HG03558 (cell line): ENCODE measurements at regions not wholly inside any gene's neighbourhood (a gene's known extent, or its start where the extent isn't known, plus 50 kb on each side); places are given as distances from the start of the nearest gene placed in this dataset.

Experiments
- ATAC-seq: cut with Tn5 transposase; IDR thresholded peaks from one replicate; pipeline ENCODE4 v1.9.1; 2021; ENCODE audit warnings: moderate number of reproducible peaks; ENCODE audit not compliant: unreplicated experiment; ENCODE audit errors: extremely low read depth

DNA sequence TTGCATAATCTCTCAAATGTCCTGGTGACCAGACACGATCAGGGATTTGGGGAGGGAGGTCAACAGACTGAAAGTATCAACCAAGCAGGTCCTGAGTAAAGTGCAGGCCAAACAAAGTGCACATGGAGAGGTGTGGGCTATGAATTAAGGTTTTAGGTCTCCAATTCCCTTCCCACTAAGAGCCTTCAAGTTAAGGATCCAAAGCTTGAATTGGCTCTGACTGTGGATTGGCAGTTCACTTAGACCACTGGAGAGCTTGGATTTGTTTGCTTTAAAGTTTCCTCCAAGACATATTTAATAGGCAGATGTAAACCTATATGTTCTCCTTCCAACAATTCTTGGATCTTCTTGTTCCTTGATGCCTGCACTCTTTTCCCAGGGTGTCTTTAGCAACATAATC is 129.6 kb upstream of the IGF1 start:
- ATAC-seq, result no peak

DNA sequence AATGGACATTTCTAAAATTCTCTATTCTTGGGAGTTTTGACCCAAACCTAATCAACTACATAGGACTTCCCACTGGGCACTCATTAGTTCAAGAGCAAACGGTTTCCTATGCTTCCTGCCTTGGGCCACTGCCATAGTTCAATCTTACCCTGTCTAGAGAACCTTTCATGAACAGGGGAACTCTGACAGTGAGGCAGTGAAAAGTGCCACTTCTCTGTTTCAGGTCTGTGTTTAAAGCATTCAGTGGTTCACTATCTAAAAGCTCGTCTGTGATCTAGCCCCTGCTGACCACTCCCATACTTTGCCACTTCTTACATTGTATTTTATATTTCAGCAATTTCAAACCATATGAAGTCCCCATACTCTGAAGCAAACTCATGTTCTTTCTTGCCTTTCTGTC is 122.7 kb upstream of the IGF1 start:
- no peak for ATAC-seq

DNA sequence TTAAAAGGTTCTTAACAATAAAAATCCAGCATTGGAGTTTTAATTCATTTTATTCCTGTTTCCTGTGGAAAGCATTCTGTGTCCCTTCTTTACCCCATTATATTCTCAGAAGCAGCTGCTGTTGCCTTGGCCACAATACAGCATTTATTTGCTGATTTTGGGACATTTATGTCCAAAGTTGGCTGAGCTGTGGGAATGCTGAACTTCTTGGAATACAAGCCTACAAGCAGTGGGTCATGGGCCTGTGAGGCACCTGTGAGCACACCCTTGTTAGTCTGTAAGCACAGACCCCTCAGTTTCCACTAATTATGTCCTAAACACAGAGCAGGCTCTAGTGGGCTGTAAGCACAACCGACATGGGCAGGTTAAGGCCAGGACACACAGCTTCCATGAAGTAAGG is 122.2 kb upstream of the IGF1 start:
- ATAC-seq, result no peak

DNA sequence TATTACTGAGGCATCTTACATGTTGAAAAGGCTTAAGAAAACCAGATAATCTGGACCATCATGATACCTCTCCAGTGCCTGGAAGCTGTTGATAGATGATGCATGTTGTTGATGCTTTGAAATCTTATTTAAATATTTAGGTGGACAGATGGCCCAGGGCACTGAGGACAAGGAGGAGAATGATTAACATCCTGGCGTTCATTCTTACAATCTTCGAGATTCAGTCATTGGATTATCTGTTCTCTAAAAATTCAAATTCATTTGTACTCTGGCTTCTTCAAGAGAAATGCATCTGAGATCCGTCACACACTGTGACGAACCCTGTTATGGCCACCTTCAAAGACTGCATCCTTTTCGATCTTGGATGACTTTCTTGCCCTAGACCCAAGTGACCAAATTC is 121.3 kb upstream of the IGF1 start:
- no peak for ATAC-seq

DNA sequence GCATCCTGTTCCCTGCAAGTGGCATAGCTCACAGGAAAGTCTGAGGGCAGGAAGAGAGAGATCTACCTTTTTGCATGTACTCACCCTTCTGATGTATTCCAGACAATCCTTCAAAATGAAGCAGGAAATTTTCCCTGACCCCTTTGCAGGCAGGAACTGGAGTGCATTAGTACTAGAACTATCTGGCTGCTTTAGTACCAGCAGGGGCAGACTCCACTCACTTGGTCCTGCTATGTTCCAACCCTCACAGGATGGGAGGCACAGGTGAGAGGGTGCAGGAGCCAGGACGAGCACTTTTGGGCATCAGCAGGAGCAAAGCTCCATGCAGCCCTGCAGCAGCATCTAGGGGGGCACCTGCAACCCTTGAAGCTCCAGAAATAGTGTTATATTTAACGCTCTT is 116.3 kb upstream of the IGF1 start:
- no peak for ATAC-seq

DNA sequence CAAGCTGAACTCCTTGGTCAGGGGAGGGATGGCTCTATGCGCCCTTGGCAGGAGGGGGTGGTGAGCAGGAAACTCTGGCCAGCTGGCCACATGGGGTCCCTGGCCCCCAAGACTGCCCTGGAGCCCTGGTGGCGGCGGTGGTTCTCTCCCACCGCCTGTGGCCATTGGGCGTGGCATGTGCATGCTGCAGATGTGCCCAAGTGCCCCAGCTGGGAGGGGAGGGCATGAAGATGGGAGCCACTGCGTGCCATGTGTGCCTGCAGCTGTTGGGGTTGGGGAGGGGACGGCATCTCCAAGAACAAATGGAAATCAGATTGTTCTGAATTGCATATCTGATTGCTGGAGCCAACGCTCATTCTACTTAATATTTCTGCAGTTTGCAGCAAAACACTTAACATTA is 115.7 kb upstream of the IGF1 start:
- no peak for ATAC-seq

DNA sequence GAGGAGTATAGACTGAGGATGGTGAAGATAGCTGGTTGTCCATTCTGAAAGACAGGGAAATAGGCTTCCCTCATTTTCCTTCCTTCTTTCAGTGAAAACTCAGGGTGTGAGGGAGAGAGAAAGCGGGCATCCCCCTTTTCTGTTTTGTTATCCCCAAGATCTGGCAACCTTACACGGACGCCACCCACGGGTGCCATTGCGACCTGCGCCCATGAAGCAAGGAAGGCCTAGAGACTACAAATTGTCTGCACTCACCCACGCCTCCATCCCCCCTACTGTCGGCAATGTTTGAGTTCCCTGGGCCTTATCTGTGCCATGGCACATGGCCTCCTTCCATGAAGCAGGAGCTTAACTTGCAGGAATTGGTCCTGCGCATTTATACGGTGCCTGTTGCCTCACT is 115.0 kb upstream of the IGF1 start:
- no peak for ATAC-seq

DNA sequence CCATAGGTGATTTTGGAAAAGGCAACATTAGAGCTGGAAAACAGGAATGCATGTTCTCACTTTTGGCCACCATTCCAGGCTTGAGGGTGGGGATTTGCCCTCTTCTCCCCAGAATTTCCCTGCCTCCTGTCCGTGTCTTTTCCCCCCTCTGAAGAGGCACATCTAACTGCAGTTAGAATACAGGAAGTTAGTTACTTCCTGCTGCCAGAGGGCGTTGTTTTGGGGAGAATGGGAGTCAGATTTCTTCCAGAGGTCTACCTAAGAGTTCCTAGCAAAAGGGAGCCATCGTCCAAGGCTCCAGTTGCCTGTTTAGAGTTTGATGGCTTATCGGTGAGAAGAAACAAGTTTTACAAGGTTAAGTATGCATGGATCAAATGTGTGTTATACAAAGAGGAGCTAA is 112.8 kb upstream of the IGF1 start:
- ATAC-seq, result no peak

DNA sequence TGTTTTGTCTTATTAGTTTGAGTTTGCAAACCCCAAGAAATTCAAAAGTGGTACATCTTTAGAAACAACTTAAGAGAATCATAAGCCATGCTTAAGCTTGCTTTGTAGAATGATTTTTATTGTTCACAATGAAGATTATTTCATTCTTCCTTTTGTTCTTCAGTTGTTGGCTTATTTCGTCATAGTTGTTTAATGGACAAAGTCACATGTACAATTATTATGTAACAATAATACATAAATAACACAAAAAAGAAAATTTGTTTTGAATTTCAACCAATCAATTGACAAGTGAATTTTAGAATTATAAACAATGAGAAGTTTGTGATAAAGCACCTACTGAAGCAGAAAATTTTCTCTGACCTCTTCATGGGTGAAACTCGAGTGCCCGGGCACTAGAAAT is 111.8 kb upstream of the IGF1 start:
- no peak for ATAC-seq

DNA sequence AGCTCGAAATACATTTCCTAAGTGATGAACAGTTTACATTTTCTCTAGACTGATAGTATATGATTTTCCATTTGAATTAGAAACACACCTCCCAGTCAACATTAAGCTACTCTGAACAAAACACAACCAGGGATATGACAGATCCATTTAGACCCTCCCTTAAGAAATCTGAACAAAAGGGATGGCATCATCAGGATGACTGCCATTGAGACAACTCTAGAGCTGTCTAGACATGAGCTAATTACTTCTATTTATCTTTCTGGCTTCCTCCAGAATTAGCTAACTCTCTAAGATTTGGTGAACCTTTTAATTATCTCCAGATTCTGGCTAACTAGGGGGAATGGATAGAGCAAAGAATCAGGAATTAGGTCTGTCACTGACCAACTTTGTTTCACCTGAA is 92.9 kb upstream of the IGF1 start:
- ATAC-seq, result no peak

DNA sequence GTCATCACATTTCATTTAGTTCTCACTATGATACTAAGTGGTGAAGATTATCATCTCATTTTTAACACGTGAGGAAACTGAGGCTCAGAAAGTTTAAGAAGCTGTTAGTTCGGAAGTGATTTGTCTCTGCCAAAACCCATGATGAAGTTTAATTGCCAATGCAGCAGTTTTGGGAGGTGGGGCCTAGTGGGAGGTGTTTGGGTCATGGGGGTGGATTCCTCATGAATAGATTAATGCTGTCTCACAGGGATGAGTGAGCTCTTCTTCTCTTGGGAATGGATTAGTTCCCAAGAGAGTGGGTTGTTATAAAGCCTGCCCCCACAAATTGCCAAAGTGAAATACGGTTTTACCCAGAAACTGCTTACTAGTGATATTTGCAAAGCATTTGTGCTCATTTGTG is 91.5 kb upstream of the IGF1 start:
- no peak for ATAC-seq

DNA sequence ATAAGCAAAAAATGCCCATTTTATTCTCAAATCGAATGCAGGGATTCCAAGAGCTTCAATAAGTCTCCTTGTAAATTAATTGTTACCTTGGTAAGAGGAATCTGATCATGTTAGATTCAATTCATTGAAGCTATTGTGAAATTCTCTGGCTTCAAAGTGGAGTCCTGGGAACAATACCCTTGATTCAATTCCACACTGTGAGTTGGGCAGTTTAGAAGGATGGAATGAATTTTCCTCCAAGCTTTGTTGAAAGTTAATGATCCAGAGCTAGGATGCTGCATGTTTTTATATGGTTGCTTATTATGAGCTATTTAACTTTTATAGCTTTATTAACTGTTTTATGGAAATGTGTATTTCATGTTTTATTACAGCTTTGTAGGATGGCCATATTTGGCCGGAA is 89.9 kb upstream of the IGF1 start:
- ATAC-seq, result no peak

DNA sequence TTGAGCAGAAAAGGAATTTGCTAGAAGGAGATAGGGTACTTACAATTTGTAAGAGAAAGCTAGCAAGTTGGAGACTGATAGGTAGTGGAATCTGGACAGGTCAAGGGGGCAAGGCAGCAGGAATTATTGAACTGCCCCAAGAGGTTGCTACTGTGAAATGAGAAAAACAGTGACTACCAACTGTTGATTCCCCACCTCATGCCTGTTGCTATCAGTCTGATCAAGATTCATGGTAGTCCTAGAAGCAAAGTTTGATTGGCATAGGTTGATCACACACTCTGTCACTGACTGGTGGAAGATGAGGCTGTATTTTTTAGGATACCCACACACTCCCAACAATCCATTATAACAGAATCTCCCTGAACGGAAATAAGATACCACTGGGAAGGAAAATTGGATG is 89.4 kb upstream of the IGF1 start:
- ATAC-seq, result no peak

DNA sequence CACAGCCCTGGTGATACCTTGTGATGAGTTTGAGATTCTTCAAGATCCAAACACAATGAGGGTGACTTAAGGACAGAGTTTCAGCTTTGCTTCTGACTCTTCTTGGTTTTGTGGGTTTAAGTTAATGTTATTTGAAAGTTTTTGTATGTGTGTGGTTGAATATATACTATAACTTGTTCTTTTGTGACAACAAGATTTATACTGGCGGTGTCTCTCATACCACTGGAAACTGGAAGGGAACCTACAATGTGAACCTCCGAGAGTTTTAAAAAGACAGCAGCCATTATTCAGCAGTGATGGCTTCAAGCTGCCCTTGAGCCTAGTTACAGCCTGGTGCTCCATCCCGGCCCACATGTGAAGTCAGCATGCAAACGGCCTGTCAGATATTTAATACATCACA is 87.9 kb upstream of the IGF1 start:
- ATAC-seq, result no peak

DNA sequence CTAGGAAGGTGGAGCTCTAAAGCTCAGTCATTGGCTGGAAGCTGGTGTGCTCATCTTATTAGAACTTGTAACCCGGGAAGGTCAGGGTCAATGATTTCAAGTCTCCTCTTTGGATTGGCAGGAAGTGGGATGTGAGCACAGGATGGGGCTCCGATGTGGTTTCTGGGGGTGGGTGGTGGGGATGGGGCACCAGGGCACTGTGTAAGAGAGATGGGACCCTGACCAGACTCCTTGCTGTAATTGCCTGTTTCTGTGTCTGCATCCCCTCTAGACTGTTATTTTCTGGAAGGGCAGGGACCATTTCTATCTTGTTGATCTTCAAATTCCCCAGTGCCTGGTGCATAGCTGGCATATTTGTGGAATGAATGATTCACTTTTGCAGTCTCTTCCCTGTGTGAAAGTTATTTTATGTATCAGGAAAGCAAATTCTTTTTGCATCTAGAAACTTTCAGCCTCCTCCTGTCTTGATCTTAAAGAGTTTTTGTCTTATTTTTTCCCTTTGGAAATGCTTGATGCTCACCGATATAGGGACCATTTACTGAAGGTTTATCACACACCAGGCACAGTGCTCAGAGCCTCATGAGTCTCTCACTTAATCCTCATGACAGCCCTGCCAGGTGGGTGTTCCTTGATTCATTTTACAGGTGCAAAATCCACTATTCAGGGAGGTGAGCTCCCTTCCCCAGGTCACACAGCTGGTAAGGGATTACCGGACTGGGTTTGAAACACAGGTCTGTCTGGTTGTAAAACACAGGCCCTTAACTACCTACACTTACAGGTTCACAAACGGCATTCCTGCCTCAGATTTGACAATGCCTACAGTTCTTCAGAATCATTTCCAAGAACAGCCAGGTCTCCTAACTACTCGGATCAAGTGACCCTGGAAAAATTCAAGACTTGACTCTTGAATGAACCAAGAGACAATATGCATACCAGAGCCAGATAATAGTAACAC is 86.9 kb upstream of the IGF1 start:
- ATAC-seq, result no peak

DNA sequence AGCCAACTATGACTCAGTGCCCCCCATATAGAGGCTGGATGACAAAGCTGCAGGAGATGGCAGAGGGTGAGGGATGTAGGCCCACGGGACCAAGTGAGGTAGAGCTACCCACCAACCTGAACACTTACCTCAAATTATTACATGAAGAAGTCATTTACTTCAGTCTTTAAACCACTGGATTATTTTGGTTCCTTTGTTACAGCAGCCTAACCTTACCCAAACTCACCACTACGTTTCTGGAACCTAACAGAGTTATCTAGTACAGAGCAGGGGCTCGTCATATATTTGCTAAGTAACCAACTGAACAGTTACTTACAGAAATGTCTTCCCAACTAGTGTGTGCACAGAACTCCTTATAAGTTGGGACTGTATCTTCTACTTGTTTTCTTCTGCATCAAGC is 85.2 kb upstream of the IGF1 start:
- no peak for ATAC-seq

DNA sequence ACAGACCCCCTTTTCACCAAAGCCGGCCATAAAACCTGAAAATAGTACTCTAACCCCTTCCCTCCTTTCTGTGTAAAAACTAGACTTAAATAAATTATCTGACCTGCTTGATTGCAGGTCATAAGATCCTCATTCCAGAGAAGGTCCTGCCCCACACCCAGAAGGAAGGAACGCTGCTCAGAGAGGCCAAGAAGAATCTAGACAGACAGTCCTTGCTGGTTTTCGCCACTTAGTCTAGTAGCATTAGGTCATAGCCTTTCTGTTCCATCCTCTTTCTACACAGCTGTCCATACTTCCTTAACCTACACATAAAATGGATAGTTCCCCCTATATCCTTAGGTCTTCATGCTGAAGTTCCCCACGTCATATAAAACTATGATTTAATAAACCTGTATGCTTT is 83.7 kb upstream of the IGF1 start:
- no peak for ATAC-seq

DNA sequence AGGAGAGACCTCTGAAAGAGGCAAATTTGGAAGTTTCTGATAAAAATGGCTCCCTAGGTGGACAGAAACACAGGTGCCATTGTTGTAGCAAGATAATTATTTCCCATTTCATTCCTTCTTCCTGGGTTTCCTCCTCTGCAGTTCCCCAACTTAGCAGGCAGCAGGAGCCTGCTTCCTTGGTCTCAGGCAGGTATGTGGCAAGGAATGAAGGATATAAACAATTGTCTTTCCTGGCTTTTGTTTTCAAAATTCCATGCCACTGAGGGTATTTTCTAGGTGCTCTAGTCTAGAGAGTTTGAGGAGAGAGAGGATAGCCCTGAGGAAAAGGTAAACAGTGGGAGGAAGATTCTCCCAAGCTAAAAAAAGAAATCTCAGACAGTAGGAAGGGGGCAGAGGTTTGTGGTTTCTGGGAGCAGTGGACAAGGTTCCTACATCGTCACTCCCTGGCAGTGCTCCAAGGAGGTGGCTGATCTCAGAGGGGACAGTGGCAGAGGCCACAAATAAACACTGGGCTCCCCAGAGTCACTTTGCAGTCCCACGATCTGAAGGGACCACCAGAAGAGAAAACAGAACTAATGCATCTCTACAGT is 82.6 kb upstream of the IGF1 start:
- no peak for ATAC-seq

DNA sequence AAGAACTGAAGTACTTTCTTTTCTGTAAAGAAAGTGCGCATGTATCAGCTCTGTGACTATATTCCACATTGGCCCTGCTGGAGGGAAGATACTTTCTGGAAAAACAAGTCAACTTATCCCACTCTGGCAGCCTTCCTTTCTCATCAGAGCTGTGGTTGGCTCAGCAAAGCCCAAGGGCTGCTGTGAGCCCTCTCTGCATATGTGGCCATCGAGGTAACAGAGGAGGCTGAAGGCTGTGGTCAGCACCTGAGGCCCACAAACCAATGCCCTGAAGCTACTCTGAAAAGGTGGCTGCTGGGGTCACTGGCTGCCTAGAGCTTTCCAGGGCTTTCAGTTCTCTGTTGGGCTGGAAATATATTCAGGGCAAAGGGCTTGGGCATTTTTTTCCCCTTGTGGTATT is 70.8 kb upstream of the IGF1 start:
- no peak for ATAC-seq

DNA sequence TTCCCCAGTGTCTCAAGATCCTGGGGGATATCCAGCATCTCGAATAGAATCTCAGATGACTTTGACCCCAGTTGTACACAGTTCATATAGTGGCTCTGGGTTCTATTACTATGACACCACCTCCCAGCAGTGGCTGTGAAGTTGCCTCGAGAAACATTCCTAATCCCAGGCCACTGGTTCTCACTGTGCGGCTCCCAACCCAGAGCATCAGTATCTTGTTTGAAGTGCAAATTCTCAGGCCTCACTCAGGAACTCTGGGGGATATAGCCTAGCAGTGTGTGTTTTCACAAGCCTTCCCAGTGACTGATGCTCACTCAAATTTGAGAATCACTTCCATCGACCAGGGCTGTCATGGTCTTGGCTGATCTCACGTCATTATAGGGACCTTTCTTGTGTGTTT is 69.3 kb upstream of the IGF1 start:
- no peak for ATAC-seq

DNA sequence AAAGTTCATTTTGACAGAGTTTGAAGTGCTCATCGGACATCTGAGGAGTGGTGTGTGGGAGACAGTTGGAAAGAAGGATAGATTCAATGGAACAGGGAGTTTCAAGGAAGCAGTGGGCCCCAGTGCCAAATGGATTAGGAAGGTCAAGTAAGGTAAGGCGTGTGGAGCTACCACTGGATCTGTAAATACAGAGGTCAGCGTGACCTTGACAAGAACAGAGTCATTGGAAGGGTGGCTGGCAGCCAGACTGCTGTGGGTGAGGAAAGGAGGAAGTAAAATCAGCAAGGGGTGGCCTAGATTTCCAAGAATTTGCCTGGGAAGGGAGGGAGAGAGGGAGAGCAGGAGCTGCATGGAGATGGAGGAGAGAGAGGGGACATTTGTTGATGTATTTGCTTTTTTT is 68.2 kb upstream of the IGF1 start:
- ATAC-seq, result no peak
